HG03280 (cell line): ENCODE measurements at regions not wholly inside any gene's neighbourhood (a gene's known extent, or its start where the extent isn't known, plus 50 kb on each side); places are given as distances from the start of the nearest gene placed in this dataset.
"Not testable (repeated sequence)": the region's sequence is repeated elsewhere in the genome, so short reads cannot be mapped to it uniquely, and the experiment has no call there.

Source experiments
- ATAC-seq: cut with Tn5 transposase; IDR thresholded peaks from one replicate; pipeline ENCODE4 v1.9.1; 2021; ENCODE audit warnings: mild to moderate bottlenecking, moderate library complexity; ENCODE audit not compliant: unreplicated experiment

DNA sequence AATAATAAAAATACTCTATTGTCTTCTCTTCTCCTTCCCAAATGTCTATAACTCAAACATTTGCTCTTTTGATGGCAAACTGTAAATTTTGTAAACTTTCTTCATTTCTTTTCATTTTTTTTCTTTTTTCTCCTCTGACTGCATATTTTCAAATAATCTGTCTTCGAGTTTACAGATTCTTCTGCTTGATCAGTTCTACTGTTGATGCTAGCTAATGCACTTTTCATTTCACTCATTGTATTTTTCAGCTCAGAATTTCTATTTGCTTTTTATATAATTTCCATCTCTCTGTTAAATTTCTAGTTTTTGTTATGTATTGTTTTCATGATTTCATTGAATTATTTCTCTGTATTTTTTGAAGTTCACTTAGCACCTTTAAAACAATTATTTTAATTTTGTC lies 646.8 kb upstream of the INTU start:
- no peak for ATAC-seq

DNA sequence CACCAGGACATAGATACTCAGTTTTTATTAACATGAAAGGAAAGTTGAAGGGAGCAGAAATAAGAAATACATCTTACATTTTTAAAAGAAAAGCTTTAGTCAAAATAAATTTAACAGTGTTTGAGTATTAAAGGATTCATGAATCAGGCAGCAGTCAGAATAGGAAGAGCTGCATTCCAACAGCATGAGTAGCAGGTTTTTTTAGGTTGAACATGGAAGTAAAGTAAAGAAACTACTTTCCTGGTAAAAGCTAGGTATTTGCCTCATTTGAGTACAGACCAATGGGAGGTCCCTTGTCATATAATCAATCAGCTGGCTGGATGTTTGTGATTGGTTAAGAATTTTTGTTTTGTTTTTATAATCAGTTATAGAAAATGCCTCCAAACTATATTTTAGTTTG lies 645.9 kb upstream of the INTU start:
- ATAC-seq = no peak

DNA sequence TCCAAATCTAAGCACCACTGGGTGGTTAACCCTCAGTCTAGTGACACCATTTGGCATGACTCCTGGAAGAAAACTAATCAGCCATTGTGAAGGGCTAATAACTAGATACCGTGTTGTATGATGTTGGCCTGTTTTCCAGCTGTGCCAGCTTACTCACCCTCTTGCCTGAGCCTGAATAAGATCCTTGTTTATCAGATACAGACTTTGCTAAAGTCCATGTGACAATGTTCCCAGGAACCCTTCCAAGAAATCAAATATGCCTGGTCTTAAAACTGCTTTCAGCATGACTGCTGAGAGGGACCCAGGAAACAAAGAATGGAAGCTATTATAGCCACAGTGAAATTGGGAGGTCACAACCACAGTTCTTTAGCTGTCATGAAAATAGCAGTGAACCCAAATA lies 640.8 kb upstream of the INTU start:
- no peak for ATAC-seq

DNA sequence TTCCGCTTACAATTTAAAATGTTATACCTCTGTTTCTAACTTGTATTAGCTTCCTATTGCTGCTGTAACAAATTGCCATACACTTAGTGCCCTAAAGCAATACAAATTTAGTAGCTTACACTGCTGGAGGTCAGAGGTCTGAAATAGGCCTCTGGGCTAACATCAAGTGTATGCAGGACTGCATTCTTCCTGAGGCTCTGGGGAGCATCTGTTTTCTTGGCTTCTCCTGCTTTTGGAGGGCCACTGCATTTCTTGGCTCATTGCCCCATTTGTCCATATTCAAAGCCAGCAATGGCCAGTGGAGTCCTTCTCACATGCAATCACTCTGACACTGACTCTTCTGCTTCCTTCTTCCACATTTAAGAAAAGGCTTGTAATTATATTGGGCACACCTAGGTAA lies 639.8 kb upstream of the INTU start:
- no peak for ATAC-seq

DNA sequence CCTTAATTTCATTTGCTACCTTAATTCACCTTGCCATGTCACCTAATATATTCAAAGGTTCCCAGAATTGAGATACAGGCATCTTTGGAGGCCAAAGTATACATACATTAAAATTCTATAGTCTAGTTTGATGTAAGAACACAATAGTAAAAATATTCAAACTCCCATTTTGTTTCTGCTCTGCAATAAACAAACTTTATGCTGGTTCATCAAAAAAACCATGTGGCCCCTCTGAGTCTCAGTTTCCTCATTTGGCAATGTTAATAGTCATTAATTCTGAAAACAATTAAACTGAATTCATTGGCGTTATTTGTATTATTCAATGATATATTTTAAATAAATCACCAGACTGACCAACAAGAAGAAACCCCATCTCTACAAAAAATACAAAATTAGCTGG lies 639.4 kb upstream of the INTU start:
- no peak for ATAC-seq

DNA sequence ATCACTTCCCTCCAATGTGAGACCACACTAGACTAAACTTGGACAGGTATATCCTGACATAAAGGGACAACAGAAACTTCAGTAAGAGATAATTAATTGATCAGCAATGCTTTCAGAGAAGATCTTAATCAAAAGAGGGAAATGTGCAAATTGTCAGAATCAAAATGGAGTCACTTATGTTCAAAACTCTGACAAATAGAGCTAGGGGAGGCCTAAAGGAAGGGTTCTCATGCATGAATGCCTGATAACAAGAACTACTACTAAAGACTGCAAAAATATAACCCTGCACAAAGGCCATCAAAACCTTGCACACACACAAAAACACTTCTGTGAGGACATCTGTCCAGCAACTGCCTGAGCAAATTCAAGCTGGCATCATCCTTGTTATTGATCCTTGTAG lies 637.5 kb upstream of the INTU start:
- no peak for ATAC-seq

DNA sequence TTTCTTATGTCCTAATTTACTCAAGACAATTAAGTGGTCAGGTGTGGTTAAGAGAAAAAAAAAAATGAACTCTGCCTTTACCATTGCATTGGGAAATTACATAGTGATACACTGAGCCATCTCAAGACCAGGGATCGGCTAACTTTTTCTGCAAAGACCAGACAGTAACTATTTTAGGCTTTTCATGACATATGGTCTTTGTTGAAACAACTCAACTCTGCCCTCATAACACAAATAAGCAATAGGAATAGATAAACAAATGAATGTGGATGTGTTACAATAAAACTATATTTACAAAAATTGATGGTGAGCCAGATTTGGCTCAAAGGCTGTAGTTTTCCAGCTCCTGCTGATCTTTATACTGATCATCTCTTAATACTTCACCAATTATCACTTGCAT lies 632.6 kb upstream of the INTU start:
- ATAC-seq = no peak

DNA sequence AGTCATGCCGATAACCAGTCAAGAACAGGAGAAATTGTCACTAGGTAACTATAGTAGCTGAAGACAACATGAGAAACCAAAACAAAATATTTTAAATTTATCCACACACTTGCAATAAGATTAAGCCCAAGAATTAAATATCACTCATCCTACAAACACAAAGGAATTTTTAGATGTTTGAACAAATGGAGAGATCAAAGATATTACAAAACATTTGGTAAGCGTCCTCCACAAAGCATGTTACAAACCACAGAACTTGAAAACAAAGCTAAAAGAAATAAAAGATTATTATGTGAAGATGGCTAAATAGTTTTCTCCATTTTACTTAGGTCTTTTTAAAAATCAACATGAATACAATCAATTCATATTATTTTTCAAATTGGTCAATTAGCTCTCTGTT lies 631.9 kb upstream of the INTU start:
- ATAC-seq = no peak

DNA sequence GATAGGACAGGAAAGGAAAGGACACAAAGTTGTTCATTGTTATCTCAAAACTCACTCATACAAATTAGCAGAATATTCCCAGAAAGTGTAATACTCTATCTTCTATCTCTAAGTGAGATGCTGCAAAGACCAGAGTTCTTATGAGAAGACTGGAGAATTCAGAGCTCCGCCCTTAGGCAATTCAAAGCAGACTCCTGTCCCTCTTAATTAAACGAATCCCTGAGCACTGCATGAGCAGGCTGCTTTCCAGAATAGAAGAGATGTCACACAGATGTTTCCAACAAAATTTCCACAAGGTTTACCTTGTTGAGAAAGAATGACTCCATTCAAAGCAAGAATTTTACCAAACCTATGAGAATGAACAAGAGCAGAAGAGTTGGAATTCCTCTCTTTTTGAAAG lies 630.8 kb upstream of the INTU start:
- ATAC-seq = no peak

DNA sequence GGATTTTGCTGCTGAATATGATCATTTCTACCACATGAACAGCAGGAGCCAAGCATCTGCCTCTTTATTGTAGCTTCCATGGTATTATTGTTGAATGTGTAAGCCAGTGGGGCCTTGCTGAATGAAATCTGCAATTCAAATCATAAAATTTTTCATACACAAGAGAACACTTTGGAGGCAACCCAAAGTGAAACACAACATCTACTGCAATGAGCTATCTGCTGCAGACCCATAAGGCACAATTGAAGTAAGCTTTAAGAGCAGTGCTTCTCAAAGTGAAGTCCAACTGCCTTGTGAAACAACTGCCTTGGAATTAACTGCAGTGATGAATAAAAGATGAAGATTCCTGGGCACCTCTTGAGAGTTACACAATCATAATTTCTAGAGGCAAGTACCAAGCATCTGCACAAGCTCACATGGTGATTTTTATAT lies 626.3 kb upstream of the INTU start:
- ATAC-seq = no peak

DNA sequence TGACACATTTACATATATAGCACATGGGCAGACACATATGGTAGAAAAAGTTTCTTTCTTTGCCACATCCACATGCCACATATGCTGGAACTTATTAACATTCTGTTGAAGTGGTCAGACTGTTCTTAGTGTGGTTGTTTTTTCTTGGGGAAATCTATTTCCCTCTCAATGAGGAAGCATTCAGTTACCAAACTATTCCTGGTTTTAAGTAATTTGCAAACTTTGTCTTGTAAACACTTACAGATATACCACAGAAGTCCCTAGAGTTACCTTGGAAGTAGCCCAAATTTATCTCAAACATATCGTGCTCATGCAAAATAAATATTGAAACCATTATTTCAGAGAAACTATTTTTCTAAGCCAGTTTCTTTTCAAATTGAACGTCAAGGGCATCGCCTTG lies 625.5 kb upstream of the INTU start:
- ATAC-seq = no peak

DNA sequence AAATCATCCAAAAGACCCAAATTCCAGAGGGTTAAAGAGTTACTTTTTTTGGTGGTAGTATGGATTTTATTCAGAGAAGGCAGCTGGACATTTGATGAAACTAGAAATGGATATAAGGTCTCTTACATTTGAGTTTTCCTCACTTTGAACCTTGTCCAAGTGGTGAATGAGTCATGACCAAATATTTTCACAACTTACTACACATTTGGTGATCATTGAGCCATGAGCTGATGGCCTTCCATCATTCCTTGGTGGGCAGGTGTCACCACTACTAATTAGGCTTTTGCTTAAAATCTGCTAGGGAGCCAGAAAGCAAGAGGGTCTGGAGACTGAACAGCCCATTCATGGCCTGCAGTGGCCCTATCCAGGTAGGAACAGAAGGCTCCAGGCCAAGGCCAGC lies 620.2 kb upstream of the INTU start:
- ATAC-seq = no peak

DNA sequence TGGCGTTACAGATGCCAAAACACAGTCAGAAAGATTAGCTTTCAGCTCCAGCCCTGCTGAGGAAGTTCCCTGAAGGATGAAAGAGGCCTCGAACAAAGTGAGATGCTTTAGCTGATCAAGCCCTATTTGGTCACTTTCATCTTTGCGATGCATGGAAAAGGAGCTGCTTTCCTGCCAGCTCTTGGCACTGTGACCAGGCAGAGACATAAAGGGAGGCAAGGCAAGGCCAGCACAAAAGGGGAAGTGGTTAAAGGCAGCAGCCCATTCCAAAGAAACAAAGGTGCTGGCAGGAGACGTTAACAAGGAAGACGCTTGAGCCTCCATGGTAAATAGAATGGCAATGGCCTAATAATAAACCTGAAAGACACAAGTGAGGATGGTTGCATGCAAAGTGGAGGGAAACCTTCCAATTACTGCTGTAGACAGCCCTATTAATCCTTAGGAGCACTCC lies 617.1 kb upstream of the INTU start:
- no peak for ATAC-seq

DNA sequence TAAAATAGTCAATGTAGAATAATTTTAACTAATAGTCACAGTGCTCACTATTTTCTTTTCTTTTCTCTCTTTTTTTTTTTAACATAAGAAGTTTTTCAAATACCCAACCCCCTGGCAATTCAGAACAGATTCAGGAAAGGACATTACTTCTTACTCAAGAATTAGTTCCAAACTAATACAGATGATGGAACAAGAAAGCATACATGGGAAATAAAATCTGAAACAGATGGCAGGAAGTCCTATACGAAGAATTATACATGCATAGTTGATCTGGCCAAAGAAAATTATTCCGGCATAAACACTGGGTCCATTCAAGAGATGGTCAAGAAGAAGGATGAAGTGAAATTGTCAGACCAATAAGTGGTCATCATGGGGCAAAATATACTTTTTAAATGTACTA lies 614.4 kb upstream of the INTU start:
- ATAC-seq = no peak

DNA sequence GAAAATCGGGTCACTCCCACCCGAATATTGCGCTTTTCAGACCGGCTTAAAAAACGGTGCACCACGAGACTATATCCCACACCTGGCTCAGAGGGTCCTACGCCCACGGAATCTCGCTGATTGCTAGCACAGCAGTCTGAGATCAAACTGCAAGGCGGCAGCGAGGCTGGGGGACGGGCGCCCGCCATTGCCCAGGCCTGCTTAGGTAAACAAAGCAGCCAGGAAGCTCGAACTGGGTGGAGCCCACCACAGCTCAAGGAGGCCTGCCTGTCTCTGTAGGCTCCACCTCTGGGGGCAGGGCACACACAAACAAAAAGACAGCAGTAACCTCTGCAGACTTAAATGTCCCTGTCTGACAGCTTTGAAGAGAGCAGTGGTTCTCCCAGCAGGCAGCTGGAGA lies 611.9 kb upstream of the INTU start:
- ATAC-seq = not testable (repeated sequence)

DNA sequence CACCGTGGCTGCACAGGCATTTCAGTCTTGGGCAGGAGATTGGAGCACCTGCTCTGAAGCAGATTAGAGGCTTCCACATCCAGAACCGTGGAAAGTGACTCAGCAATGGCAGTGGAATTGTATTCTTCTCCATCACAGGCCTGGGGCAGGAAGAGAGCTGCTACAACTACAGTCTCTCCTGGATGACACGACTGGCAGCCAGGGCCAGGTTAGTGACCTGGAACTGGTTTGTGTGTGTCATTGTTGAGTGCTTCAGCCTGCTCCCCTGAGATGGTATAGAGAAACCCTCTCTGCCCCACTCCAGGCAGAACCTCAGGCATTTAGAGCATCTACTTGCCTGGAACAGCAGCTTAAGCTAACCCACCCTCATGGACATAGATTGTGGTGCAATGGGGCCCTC lies 596.5 kb upstream of the INTU start:
- ATAC-seq = no peak

DNA sequence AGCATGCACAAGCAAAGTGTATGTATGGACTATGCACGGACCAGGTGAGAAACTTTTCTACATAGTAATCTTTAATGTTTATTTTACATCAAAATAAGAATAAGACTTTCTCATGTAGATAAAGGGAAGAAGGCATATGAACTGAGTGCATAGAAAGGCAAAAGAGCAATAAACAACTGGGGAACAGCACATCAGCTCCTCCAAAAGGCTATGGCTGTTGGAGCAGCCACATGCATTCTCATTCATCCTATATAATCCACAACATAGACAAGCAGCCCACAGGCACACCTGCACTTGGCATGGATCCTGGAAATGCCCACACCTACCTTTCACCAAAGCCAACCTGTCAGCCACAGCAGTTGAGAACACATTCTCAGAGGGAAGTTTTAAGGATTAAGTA lies 586.9 kb upstream of the INTU start:
- no peak for ATAC-seq

DNA sequence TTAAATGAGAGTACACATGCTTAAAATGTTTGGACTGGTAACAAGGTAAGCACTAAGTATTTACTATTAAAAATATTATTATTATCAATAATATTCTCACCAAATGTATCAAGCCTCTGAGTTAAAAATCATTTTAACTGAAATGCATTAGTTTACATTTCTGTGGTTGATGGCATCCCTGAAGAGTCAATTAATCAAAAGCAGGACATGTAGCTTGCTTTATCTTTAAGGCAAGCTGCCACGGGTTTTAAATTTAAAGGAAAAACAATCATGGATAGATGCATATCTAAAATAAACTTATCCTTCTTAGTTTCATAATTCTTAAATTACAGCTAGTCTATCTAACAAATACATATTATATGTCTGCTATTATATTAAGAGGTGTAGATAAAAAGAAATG lies 584.8 kb upstream of the INTU start:
- no peak for ATAC-seq

DNA sequence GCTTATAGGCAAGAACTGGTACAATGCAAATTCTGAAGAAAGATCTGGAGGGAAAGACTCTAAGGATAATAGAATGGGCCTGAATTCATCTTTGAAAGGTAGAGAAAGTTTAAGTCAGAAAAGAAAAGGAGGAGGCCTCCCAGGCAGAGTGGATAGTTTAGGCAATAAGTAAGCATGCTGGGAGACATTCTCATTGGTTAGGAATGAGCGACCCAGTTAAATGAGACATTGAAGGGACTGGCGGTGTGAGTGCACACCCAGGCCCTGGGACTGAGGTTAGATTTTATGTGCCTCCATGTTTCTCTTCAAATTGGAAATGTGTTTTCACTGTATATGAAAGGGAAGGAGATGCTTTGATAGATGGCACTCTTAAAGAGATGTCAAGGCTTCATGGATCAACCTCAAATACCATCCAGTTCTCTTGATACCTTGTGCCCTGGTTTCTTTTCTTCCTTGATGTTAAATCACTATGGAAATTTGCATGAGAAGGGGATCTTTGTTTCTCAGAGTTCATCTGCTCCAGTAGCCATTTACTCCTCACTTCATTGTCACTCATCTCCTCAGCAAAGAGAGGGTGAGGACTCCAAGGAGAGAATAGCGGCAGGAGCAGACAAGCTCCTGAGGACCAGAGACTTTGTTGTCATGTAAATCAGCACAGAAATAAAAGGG lies 584.2 kb upstream of the INTU start:
- ATAC-seq = no peak

DNA sequence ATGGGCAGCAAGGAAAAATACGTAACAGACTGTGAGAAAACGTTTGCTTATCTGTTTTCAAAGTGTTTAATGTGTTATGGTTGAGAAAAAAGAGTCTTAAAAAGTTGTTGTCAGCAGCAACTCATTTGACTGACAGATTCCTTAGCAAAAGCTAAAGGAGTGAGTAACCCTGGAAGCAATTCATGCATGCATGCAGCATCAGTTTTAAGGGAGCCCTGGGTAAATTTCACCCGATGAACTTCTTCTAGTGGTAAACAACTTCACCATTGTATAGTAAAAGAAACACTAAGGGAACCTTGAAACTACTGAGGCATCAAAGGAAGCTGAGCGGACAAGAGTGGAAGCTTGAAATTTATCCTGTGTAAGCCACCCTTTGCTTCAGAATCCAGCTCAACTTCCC lies 583.2 kb upstream of the INTU start:
- no peak for ATAC-seq

DNA sequence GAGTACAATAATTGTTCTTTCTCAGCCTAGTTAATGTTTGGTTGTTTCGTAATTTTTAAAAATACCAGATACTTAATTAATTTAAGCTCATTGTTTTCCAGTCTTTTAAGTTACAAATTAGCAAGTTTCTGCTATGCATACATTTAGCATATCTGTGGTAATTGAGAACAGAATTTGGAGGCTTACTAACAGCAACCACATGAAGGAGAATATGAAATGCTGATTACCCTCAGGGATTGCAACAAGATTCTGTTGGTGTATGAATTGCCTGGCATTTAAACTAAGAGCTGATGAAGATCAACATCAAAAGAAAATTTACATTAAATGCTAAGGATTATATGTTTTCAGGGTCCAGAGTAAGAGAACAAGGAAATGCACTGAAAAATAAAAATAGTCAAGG lies 580.0 kb upstream of the INTU start:
- no peak for ATAC-seq

DNA sequence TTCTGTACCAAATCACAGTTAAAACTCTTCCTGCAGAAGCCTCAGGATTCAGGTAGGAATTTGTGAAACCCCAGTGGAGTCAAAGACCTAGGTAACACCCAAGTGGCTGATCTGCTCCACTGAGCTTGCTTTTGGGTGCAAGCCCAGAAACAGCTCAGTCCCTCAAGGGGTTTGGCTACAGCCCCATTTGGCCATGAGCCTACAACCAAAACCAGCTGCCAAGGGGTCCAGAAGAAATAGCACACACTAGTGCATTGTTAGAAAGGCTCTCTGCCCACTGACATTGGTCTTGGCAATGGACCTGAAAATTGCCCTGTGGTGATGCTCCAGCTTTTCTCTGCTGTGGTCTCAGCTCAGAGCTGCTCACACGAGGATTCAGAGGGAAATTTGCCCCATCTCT lies 577.4 kb upstream of the INTU start:
- no peak for ATAC-seq

DNA sequence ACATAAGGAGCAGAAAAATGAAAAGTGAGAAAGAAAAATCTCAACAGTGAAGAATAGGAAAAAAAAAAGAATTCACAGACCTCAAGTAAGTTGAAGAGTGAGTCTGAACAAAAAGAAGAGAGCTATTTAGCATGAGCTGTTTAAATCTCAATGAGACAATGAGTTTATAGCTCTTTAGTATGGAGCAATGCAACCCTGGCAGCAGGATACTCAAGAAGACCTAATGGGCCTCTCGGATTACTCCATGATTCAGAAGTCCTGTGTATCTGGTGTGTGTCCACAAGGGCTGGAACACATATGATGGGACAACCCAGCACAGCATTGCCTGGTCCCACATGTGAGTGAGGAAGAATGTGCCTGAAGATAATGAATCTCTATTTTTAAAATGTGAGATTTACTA lies 563.1 kb upstream of the INTU start:
- ATAC-seq = no peak

DNA sequence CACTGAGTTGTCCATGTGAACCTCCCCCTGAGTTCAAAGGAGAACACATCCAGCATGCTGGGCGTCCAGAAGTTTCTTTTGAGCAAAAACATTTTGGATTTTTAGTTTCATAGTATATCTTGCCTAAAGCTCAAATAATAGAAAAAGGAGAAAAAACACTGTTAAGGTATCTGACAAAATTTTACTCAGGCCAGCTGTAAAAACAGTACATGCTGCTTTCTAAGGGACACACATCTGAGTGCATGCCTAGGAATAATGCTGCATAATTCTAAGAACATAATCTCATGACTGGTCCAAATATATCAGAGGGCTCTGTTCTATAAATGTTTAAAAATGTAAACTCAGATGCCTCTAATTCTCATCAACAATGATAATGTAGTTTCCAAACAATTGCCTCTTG lies 561.3 kb upstream of the INTU start:
- ATAC-seq = no peak
